HFFc6 (cell line): ENCODE measurements at regions not wholly inside any gene's neighbourhood (a gene's known extent, or its start where the extent isn't known, plus 50 kb on each side); places are given as distances from the start of the nearest gene placed in this dataset.

Experiments used
- DNase-seq: peaks from one replicate; pipeline ENCODE4 v3.0.0-alpha.2; 2018
- H3K27ac Mint-ChIP-seq: 2 replicates; pipeline ENCODE4 v1.8.0; 2020; ENCODE audit warnings: mild to moderate bottlenecking, mixed read lengths
- H3K27me3 Mint-ChIP-seq: 2 replicates; pipeline ENCODE4 v1.8.0; 2021; ENCODE audit warnings: mild to moderate bottlenecking, moderate library complexity, mixed read lengths; ENCODE audit not compliant: insufficient read depth
- H3K36me3 Mint-ChIP-seq: 2 replicates; pipeline ENCODE4 v1.8.0; 2021; ENCODE audit warnings: low read depth, mixed read lengths
- H3K4me1 Mint-ChIP-seq: 2 replicates; pipeline ENCODE4 v1.8.0; 2020; ENCODE audit warnings: low read depth, mixed read lengths
- H3K4me3 Mint-ChIP-seq: 2 replicates; pipeline ENCODE4 v1.8.0; 2020; ENCODE audit warnings: mild to moderate bottlenecking, moderate library complexity, mixed read lengths
- H3K9me3 Mint-ChIP-seq: 2 replicates; pipeline ENCODE4 v1.8.0; 2020; ENCODE audit warnings: mild to moderate bottlenecking, mixed read lengths
- CTCF ChIP-seq: fragments of 200-600 bp; sonication (generic); IDR thresholded peaks from 2 replicates; pipeline ENCODE4 v1.5.0; 2021; ENCODE audit warnings: antibody characterized with exemption, mild to moderate bottlenecking

- Mint-ChIP-seq H3K4me3 (no peak overlapping the region), H3K9me3 (no peaks in the 10 kb centered on the region; the same call in none of the 2 replicates), H3K27me3 (no peaks in the 10 kb centered on the region; the same call in 1 of the 2 replicates), H3K27ac (no peak overlapping the region), H3K4me1 (no peaks in the 10 kb centered on the region), H3K36me3 (no peaks in the 10 kb centered on the region)
- no peak for DNase-seq
- TF ChIP-seq CTCF = no peak
Measured at GRCh38 chr10:56266120-56266519, 94.9 kb downstream of the ZWINT start.

GRCh38 chr10:56258991-56259390 is 102.1 kb downstream of the ZWINT start:
- Mint-ChIP-seq H3K36me3 (no peaks in the 10 kb centered on the region), H3K4me1 (no peaks in the 10 kb centered on the region), H3K9me3 (peaks cover 17% of the 10 kb centered on the region), H3K4me3 (no peak overlapping the region), H3K27ac (no peak overlapping the region), H3K27me3 (no peaks in the 10 kb centered on the region; the same call in 1 of the 2 replicates)
- no peak for TF ChIP-seq CTCF
- no peak for DNase-seq

- Mint-ChIP-seq H3K27me3 (no peaks in the 10 kb centered on the region; the same call in 1 of the 2 replicates), H3K9me3 (peaks cover 20% of the 10 kb centered on the region), H3K36me3 (no peaks in the 10 kb centered on the region), H3K4me1 (no peaks in the 10 kb centered on the region), H3K27ac (no peak overlapping the region), H3K4me3 (no peak overlapping the region)
- DNase-seq = no peak
- no peak for TF ChIP-seq CTCF
Measured at GRCh38 chr10:56258378-56258777, 102.7 kb downstream of the ZWINT start.

GRCh38 chr10:56255298-56255697 is 105.8 kb downstream of the ZWINT start:
- no peak overlapping the region for H3K4me3 Mint-ChIP-seq
- H3K36me3 Mint-ChIP-seq = no peaks in the 10 kb centered on the region
- H3K27me3 Mint-ChIP-seq = no peaks in the 10 kb centered on the region; the same call in 1 of the 2 replicates
- no peak for DNase-seq
- no peaks in the 10 kb centered on the region for H3K4me1 Mint-ChIP-seq
- TF ChIP-seq CTCF = no peak
- peaks cover 30% of the 10 kb centered on the region for H3K9me3 Mint-ChIP-seq
- H3K27ac Mint-ChIP-seq = no peak overlapping the region

GRCh38 chr10:56240471-56240870 is 120.6 kb downstream of the ZWINT start:
- Mint-ChIP-seq H3K4me1 (no peaks in the 10 kb centered on the region), H3K4me3 (no peak overlapping the region), H3K27me3 (no peaks in the 10 kb centered on the region), H3K9me3 (no peaks in the 10 kb centered on the region; the same call in 1 of the 2 replicates), H3K36me3 (no peaks in the 10 kb centered on the region), H3K27ac (no peak overlapping the region)
- TF ChIP-seq CTCF = no peak
- no peak for DNase-seq

GRCh38 chr10:56231436-56231835 is 129.6 kb downstream of the ZWINT start:
- no peak for DNase-seq
- no peak overlapping the region for H3K4me3 Mint-ChIP-seq
- no peak overlapping the region for H3K27ac Mint-ChIP-seq
- no peak for TF ChIP-seq CTCF
- H3K4me1 Mint-ChIP-seq = no peaks in the 10 kb centered on the region
- no peaks in the 10 kb centered on the region for H3K36me3 Mint-ChIP-seq
- no peaks in the 10 kb centered on the region for H3K27me3 Mint-ChIP-seq
- H3K9me3 Mint-ChIP-seq = peaks cover 19% of the 10 kb centered on the region
